ENCODE measurements at regions not wholly inside any gene's neighbourhood (a gene's known extent, or its start where the extent isn't known, plus 50 kb on each side); places are given as distances from the start of the nearest gene placed in this dataset.

DNA sequence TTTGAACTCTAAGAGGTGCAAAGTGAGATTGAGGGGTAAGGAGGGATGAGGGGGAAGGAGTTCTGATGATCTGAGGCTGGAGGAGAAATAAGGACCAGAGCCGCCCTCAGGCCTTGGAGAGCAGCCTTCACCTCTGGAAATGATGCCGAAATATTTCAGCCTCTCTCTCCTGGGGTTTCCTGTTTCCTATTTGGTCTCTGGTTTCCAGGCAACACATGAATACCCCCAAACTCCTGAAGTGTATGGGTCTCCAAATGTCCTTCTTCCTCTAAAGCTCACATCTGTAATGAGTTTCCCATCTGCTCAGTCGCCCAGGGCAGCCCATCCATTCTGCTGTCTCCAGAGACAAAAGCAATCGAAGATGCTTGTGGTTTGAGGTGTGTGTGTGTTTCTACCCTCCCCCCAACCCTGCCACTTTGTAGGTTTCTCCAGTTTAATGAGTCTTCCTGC lies 52.0 kb upstream of the FAM20B start:
- no peak for DNase-seq
- 70% methylated on average over 4 of the region's 4 CpGs for WGBS
- Histone ChIP-seq H4K91ac (ENCODE audit: low read length) (no peak overlapping the region), H3K79me1 (replicated peaks; ENCODE audit: low read length, poor library complexity, severe bottlenecking) (no peaks in the 10 kb centered on the region), H2BK15ac (ENCODE audit: low read depth, poor library complexity, severe bottlenecking) (no peak overlapping the region), H3K14ac (ENCODE audit: low read length in 2 of 2) (no peak overlapping the region), H3K4me2 (ENCODE audit: low read length, poor library complexity, severe bottlenecking) (no peak overlapping the region), H3K4ac (ENCODE audit: low read depth in 1 of 2, low read length in 2 of 2) (no peak overlapping the region), H2AFZ (ENCODE audit: low read depth, low read length) (no peak overlapping the region), H3K18ac (ENCODE audit: low read depth in 1 of 2, low read length in 2 of 2) (no peak overlapping the region), H4K8ac (ENCODE audit: low read length) (no peak overlapping the region), H3K4me3 (ENCODE audit: insufficient read depth in 1 of 2, low read depth in 1 of 2, low read length in 2 of 2) (no peak overlapping the region), H3K23ac (ENCODE audit: low read length in 2 of 2) (no peak overlapping the region), H2BK120ac (ENCODE audit: low read depth, low read length) (no peak overlapping the region), H2BK12ac (ENCODE audit: low read length in 2 of 2) (no peak overlapping the region), H3K9ac (ENCODE audit: low read length) (peak overlapping the region; percentile 14), H3K9me3 (ENCODE audit: control insufficient read depth, low read length) (peaks cover 28% of the 10 kb centered on the region), H3K36me3 (ENCODE audit: control insufficient read depth in 1 of 2, insufficient read depth in 2 of 2, low read depth in 1 of 2, low read length in 2 of 2) (no peaks in the 10 kb centered on the region), H2BK5ac (ENCODE audit: low read depth, low read length, poor library complexity, severe bottlenecking) (no peak overlapping the region), H3K4me1 (ENCODE audit: control insufficient read depth, insufficient read depth, low read depth, low read length) (no peaks in the 10 kb centered on the region), H2AK5ac (ENCODE audit: low read length, severe bottlenecking) (no peak overlapping the region), H3K27ac (ENCODE audit: low read length, poor library complexity, severe bottlenecking) (no peak overlapping the region), H3K27me3 (ENCODE audit: control insufficient read depth in 1 of 2, insufficient read depth in 1 of 2, low read length in 2 of 2) (no peaks in the 10 kb centered on the region)

Data from mesenchymal stem cell (in vitro differentiated cells and primary cell).